ENCODE measurements at regions not wholly inside any gene's neighbourhood (a gene's known extent, or its start where the extent isn't known, plus 50 kb on each side); places are given as distances from the start of the nearest gene placed in this dataset.

- Histone ChIP-seq H3K23ac (ENCODE audit: insufficient read length) (no peak overlapping the region), H2BK120ac (replicated peaks; ENCODE audit: low read depth, low read length) (no peak overlapping the region), H2AK5ac (ENCODE audit: low read depth, low read length) (no peak overlapping the region), H4K91ac (replicated peaks; ENCODE audit: insufficient read length, low read length) (no peak overlapping the region), H3K4ac (replicated peaks; ENCODE audit: insufficient read length, low read depth, low read length) (no peak overlapping the region), H3K23me2 (ENCODE audit: low read depth, low read length) (no peaks in the 10 kb centered on the region), H3K79me1 (ENCODE audit: low read depth, low read length) (no peaks in the 10 kb centered on the region), H3K4me2 (ENCODE audit: insufficient read depth in 1 of 2, low read depth in 2 of 2, low read length in 2 of 2) (no peak overlapping the region), H2BK12ac (ENCODE audit: low read depth, low read length) (no peak overlapping the region), H3K18ac (ENCODE audit: extremely low read depth, low read length) (no peak overlapping the region), H2BK5ac (ENCODE audit: low read depth, low read length) (no peak overlapping the region), H3K9ac (replicated peaks in 1 of 4; ENCODE audit: extremely low read depth in 1 of 4, low read depth in 3 of 4, low read length in 3 of 4) (no peak overlapping the region), H2AFZ (ENCODE audit: low read length) (no peak overlapping the region), H2BK15ac (ENCODE audit: low read length) (no peak overlapping the region), H2BK20ac (ENCODE audit: low read length) (no peak overlapping the region), H3K79me2 (ENCODE audit: control insufficient read depth in 1 of 2, insufficient read depth in 2 of 2, low read length in 2 of 2) (no peaks in the 10 kb centered on the region), H3K4me1 (replicated peaks in 1 of 4; ENCODE audit: control insufficient read depth in 3 of 4, insufficient read depth in 4 of 4, low read length in 3 of 4) (no peaks in the 10 kb centered on the region), H3K14ac (ENCODE audit: insufficient read length) (no peak overlapping the region), H4K5ac (ENCODE audit: insufficient read length, low read depth, low read length) (no peak overlapping the region), H4K8ac (ENCODE audit: extremely low read depth, insufficient read depth, low read length) (no peak overlapping the region), H4K20me1 (replicated peaks in 1 of 2; ENCODE audit: control insufficient read depth in 1 of 2, insufficient read depth in 2 of 2, low read length in 2 of 2) (no peaks in the 10 kb centered on the region), H3K27me3 (replicated peaks in 1 of 4; ENCODE audit: control insufficient read depth in 3 of 4, extremely low read depth in 1 of 4, insufficient read depth in 3 of 4, low read length in 3 of 4) (no peaks in the 10 kb centered on the region), H3K9me3 (ENCODE audit: insufficient read depth in 2 of 2, low read depth in 1 of 2, low read length in 1 of 2) (no peaks in the 10 kb centered on the region), H3K36me3 (ENCODE audit: control insufficient read depth in 2 of 4, insufficient read depth in 4 of 4, low read length in 3 of 4) (no peaks in the 10 kb centered on the region), H3K56ac (replicated peaks; ENCODE audit: insufficient read length, low read depth, low read length) (no peak overlapping the region), H3K4me3 (ENCODE audit: extremely low read depth in 1 of 4, insufficient read depth in 2 of 4, low read depth in 3 of 4, low read length in 4 of 4) (no peak overlapping the region), H3K27ac (ENCODE audit: low read depth, low read length) (no peak overlapping the region)
- POLR2A ChIA-PET (ENCODE audit: partially characterized antibody), result no interaction called here
- 82% methylated on average over 3 of the region's 3 CpGs; no CpG with 5 or more reads in 1 of the 2 experiments for WGBS, 2 experiments (ENCODE audit: extremely low coverage in 1 of 2, insufficient coverage in 1 of 2, insufficient read length in 1 of 2, insufficient replicate concordance in 2 of 2, low coverage in 1 of 2, low lambda C conversion rate in 2 of 2, missing lambda C conversion rate in 1 of 2)
- TF ChIP-seq PHF8 (conservative IDR thresholded peaks at IDR 0.05; ENCODE audit: low read depth, low read length) (no peak), HDAC6 (IDR thresholded peaks at IDR 0.05; ENCODE audit: low read depth, low read length) (no peak)
- CTCF ChIA-PET (ENCODE audit: partially characterized antibody), result interaction anchor here (0.9 kb wide), 1 partner anchor 263 kb away, joined by 3 read pairs; no protein-coding TSS in a partner anchor
- FAIRE-seq (no peak), DNase-seq (ENCODE audit: low read depth in 1 of 2, low spot score in 2 of 2) (no peak)
Observed at GRCh38 chrX:37912304-37912703, 64.9 kb upstream of the DYNLT3 start.
